H9 (cell line): ENCODE measurements at regions not wholly inside any gene's neighbourhood (a gene's known extent, or its start where the extent isn't known, plus 50 kb on each side); places are given as distances from the start of the nearest gene placed in this dataset.

Experiments used
- DNase-seq: peaks from one replicate; pipeline ENCODE4 v3.0.0-alpha.2; 2017
- H2AFZ ChIP-seq: one replicate; pipeline ENCODE4 v1.6.1; 2013; ENCODE audit warnings: mild to moderate bottlenecking, low read length, control low read depth, moderate library complexity
- H2AK5ac ChIP-seq: 2 replicates; pipeline ENCODE4 v1.6.1; 2013; ENCODE audit warnings: low read length, control low read depth, mixed read lengths; ENCODE audit not compliant: insufficient read length
- H2BK120ac ChIP-seq: one replicate; pipeline ENCODE4 v1.6.1; 2013; ENCODE audit warnings: low read depth, mild to moderate bottlenecking, low read length, control low read depth, inconsistent platforms; ENCODE audit not compliant: poor library complexity, severe bottlenecking
- H2BK12ac ChIP-seq: 2 replicates; pipeline ENCODE4 v1.6.1; 2013; ENCODE audit warnings: low read length, control low read depth, mixed read lengths, low read depth; ENCODE audit not compliant: insufficient read length
- H2BK15ac ChIP-seq: 2 replicates; pipeline ENCODE4 v1.6.1; 2013; ENCODE audit warnings: low read depth, low read length, control low read depth
- H2BK20ac ChIP-seq: one replicate; pipeline ENCODE4 v1.6.1; 2013; ENCODE audit warnings: low read depth, mild to moderate bottlenecking, low read length, control low read depth, inconsistent platforms; ENCODE audit not compliant: poor library complexity, severe bottlenecking
- H2BK5ac ChIP-seq: 2 replicates; pipeline ENCODE4 v1.6.1; 2013; ENCODE audit warnings: low read length, control low read depth, mixed read lengths; ENCODE audit not compliant: insufficient read length
- H3K14ac ChIP-seq: 2 replicates; pipeline ENCODE4 v1.6.1; 2013; ENCODE audit warnings: low read length, control low read depth; ENCODE audit not compliant: insufficient read depth
- H3K18ac ChIP-seq: 2 replicates; pipeline ENCODE4 v1.6.1; 2013; ENCODE audit warnings: low read depth, mild to moderate bottlenecking, mixed read lengths, low read length, control low read depth; ENCODE audit not compliant: insufficient read length
- H3K23ac ChIP-seq: 2 replicates; pipeline ENCODE4 v1.6.1; 2013; ENCODE audit warnings: low read length, control low read depth, mixed read lengths, low read depth; ENCODE audit not compliant: insufficient read length
- H3K23me2 ChIP-seq: 2 replicates; pipeline ENCODE4 v1.6.1; 2013; ENCODE audit warnings: low read depth, mild to moderate bottlenecking, mixed read lengths, low read length, control low read depth; ENCODE audit not compliant: insufficient read length, poor library complexity, severe bottlenecking
- H3K27ac ChIP-seq: 2 replicates; pipeline ENCODE4 v1.5.1; 2013; ENCODE audit warnings: low read length, control low read depth, mixed read lengths, low read depth; ENCODE audit not compliant: insufficient read length
- H3K27me3 ChIP-seq: 2 replicates; pipeline ENCODE4 v1.6.1; 2013; ENCODE audit warnings: low read length, control low read depth, inconsistent platforms; ENCODE audit not compliant: insufficient read depth
- H3K4ac ChIP-seq: 2 replicates; pipeline ENCODE4 v1.6.1; 2013; ENCODE audit warnings: low read depth, mild to moderate bottlenecking, control low read depth, inconsistent platforms, low read length, moderate library complexity
- H3K4me1 ChIP-seq: 2 replicates; pipeline ENCODE4 v1.6.1; 2013; ENCODE audit warnings: low read length, control low read depth, inconsistent platforms; ENCODE audit not compliant: insufficient read depth
- H3K4me2 ChIP-seq: 2 replicates; pipeline ENCODE4 v1.6.1; 2013; ENCODE audit warnings: low read length, control low read depth, mixed read lengths; ENCODE audit not compliant: insufficient read length, insufficient read depth
- H3K56ac ChIP-seq: 2 replicates; pipeline ENCODE4 v1.6.1; 2013; ENCODE audit warnings: low read depth, mild to moderate bottlenecking, mixed read lengths, low read length, control low read depth; ENCODE audit not compliant: insufficient read length
- H3K79me1 ChIP-seq: 2 replicates; pipeline ENCODE4 v1.6.1; 2013; ENCODE audit warnings: low read depth, mild to moderate bottlenecking, moderate library complexity, low read length, control low read depth, inconsistent platforms; ENCODE audit not compliant: insufficient read depth, poor library complexity, severe bottlenecking
- H3K79me2 ChIP-seq: 2 replicates; pipeline ENCODE4 v1.6.1; 2013; ENCODE audit warnings: low read length, control low read depth, inconsistent platforms; ENCODE audit not compliant: insufficient read depth
- H3K9ac ChIP-seq: 2 replicates; pipeline ENCODE4 v1.6.1; 2013; ENCODE audit warnings: low read length, control low read depth, mixed read lengths; ENCODE audit not compliant: insufficient read length; ENCODE audit errors: extremely low read depth
- H3K9me3 ChIP-seq: one replicate; pipeline ENCODE4 v1.6.1; 2013; ENCODE audit warnings: low read depth, low read length, inconsistent platforms; ENCODE audit not compliant: control insufficient read depth
- H3T11ph ChIP-seq: one replicate; pipeline ENCODE4 v1.6.1; 2013; ENCODE audit warnings: mild to moderate bottlenecking, low read length, control low read depth, inconsistent platforms
- H4K20me1 ChIP-seq: one replicate; pipeline ENCODE4 v1.6.1; 2013; ENCODE audit not compliant: control insufficient read depth, insufficient read length, insufficient read depth
- H4K5ac ChIP-seq: 2 replicates; pipeline ENCODE4 v1.6.1; 2013; ENCODE audit warnings: low read depth, mild to moderate bottlenecking, mixed read lengths, low read length, control low read depth; ENCODE audit not compliant: insufficient read length
- H4K8ac ChIP-seq: replicated peaks from 2 replicates; pipeline ENCODE4 v1.6.1; 2013; ENCODE audit warnings: low read length, control low read depth, mixed read lengths, low read depth; ENCODE audit not compliant: insufficient read length
- H4K91ac ChIP-seq: 2 replicates; pipeline ENCODE4 v1.6.1; 2013; ENCODE audit warnings: low read depth, mild to moderate bottlenecking, moderate library complexity, mixed read lengths, low read length, control low read depth; ENCODE audit not compliant: insufficient read length
- H3K27ac Mint-ChIP-seq, 3 experiments: 2 replicates in 2 of 3; 3 replicates in 1 of 3; pipeline ENCODE4 v1.8.0; 2020 to 2021; ENCODE audit warnings: mixed read lengths in 3 of 3, mild to moderate bottlenecking in 1 of 3, moderate library complexity in 1 of 3
- H3K27me3 Mint-ChIP-seq: 2 replicates; pipeline ENCODE4 v1.8.0; 2021; ENCODE audit warnings: low read depth, mild to moderate bottlenecking, moderate library complexity, mixed read lengths
- H3K36me3 Mint-ChIP-seq, 3 experiments: 2 replicates in 2 of 3; 3 replicates in 1 of 3; pipeline ENCODE4 v1.8.0; 2020 to 2021; ENCODE audit warnings: low read depth in 3 of 3, mixed read lengths in 3 of 3; ENCODE audit not compliant: insufficient read depth in 1 of 3
- H3K4me1 Mint-ChIP-seq, 2 experiments: 2 replicates each; pipeline ENCODE4 v1.8.0; 2020; ENCODE audit warnings: mixed read lengths in 2 of 2
- H3K4me3 Mint-ChIP-seq, 2 experiments: 2 replicates in 1 of 2; 3 replicates in 1 of 2; pipeline ENCODE4 v1.8.0; 2020 to 2021; ENCODE audit warnings: mild to moderate bottlenecking in 2 of 2, mixed read lengths in 2 of 2, moderate library complexity in 1 of 2
- H3K9me3 Mint-ChIP-seq, 2 experiments: 2 replicates in 1 of 2; 3 replicates in 1 of 2; pipeline ENCODE4 v1.8.0; 2020; ENCODE audit warnings: mild to moderate bottlenecking in 2 of 2, mixed read lengths in 2 of 2, moderate library complexity in 1 of 2
- CTCF ChIP-seq: fragments of 200-600 bp; sonication (generic); conservative IDR thresholded peaks from 3 replicates; pipeline ENCODE4 v1.8.0; 2021; ENCODE audit warnings: antibody characterized with exemption, mild to moderate bottlenecking

- H3K79me1 ChIP-seq: no peaks in the 10 kb centered on the region
- no peak overlapping the region for H4K5ac ChIP-seq
- H2AFZ ChIP-seq: no peak overlapping the region
- H3K79me2 ChIP-seq: no peaks in the 10 kb centered on the region
- no peaks in the 10 kb centered on the region for H3K4me1 ChIP-seq
- H2BK12ac ChIP-seq: no peak overlapping the region
- no peak overlapping the region for H3T11ph ChIP-seq
- H3K23me2 ChIP-seq: no peaks in the 10 kb centered on the region
- Mint-ChIP-seq H3K27ac (no peak overlapping the region), H3K27me3 (peaks cover 5% of the 10 kb centered on the region), H3K4me3 (no peak overlapping the region), H3K9me3 (no peaks in the 10 kb centered on the region; a peak in 1 of 5 replicates), H3K4me1 (peaks cover 13 to 14% of the 10 kb centered on the region in 2 experiments), H3K36me3 (no peaks in the 10 kb centered on the region)
- no peak overlapping the region for H4K8ac ChIP-seq
- no peak overlapping the region for H2BK20ac ChIP-seq
- no peaks in the 10 kb centered on the region for H4K20me1 ChIP-seq
- no peak overlapping the region for H3K27ac ChIP-seq
- no peak overlapping the region for H3K18ac ChIP-seq
- H2AK5ac ChIP-seq: no peak overlapping the region
- H3K14ac ChIP-seq: no peak overlapping the region
- H3K4me2 ChIP-seq: no peak overlapping the region
- H4K91ac ChIP-seq: no peak overlapping the region
- H3K27me3 ChIP-seq: no peaks in the 10 kb centered on the region
- no peak overlapping the region for H2BK120ac ChIP-seq
- H2BK5ac ChIP-seq: no peak overlapping the region
- no peak overlapping the region for H3K23ac ChIP-seq
- DNase-seq: no peak
- TF ChIP-seq CTCF: no peak
- no peaks in the 10 kb centered on the region for H3K9me3 ChIP-seq
- no peak overlapping the region for H3K9ac ChIP-seq
- H3K4ac ChIP-seq: no peak overlapping the region
- no peak overlapping the region for H3K56ac ChIP-seq
- no peak overlapping the region for H2BK15ac ChIP-seq
Observed at GRCh38 chr3:130266817-130267216, 78.7 kb upstream of the COL6A5 start.
